HFF-Myc (cell line): ENCODE measurements at regions not wholly inside any gene's neighbourhood (a gene's known extent, or its start where the extent isn't known, plus 50 kb on each side); places are given as distances from the start of the nearest gene placed in this dataset.

ENCODE experiments used
- DNase-seq: peaks from one replicate; pipeline ENCODE4 v3.0.0-alpha.2; 2011; ENCODE audit warnings: low read depth; ENCODE audit errors: extremely low read depth
- H3K4me3 ChIP-seq: replicated peaks from 2 replicates; pipeline ENCODE4 v1.5.1; 2011; ENCODE audit warnings: low read depth, mild to moderate bottlenecking, control low read depth, low read length
- CTCF ChIP-seq: IDR thresholded peaks from 2 replicates; pipeline ENCODE4 v1.5.1; 2012; ENCODE audit warnings: mild to moderate bottlenecking, low read depth, low read length, control low read depth; ENCODE audit errors: missing control alignments

GRCh38 chr16:85307552-85308364 lies 195.5 kb upstream of the CIBAR2 start:
- H3K4me3 ChIP-seq = no peak overlapping the region
- TF ChIP-seq CTCF = no peak
- DNase-seq = no peak

- no peak for DNase-seq
- TF ChIP-seq CTCF = no peak
- H3K4me3 ChIP-seq = no peak overlapping the region
Measured at GRCh38 chr16:85308611-85309540, 196.6 kb upstream of the CIBAR2 start.

- no peak overlapping the region for H3K4me3 ChIP-seq
- no peak for TF ChIP-seq CTCF
Measured at GRCh38 chr16:85309656-85310587, 197.7 kb upstream of the CIBAR2 start.

GRCh38 chr16:85310868-85311585 lies 198.8 kb upstream of the CIBAR2 start:
- no peak for DNase-seq
- no peak for TF ChIP-seq CTCF
- no peak overlapping the region for H3K4me3 ChIP-seq

More at GRCh38 chr16:85309656-85310587, 197.7 kb upstream of the CIBAR2 start:
- DNase-seq = no peak

- DNase-seq = no peak
- no peak overlapping the region for H3K4me3 ChIP-seq
- TF ChIP-seq CTCF = no peak
Measured at GRCh38 chr16:85311741-85312140, 199.5 kb upstream of the CIBAR2 start.
